Breast epithelium (tissue), 3 donors: ENCODE measurements at regions not wholly inside any gene's neighbourhood (a gene's known extent, or its start where the extent isn't known, plus 50 kb on each side); places are given as distances from the start of the nearest gene placed in this dataset.

ENCODE experiments used
- POLR2A ChIP-seq: fragments of 450-650 bp; IDR thresholded peaks from one replicate; pipeline ENCODE4 v1.6.1; 2016; ENCODE audit warnings: antibody characterized with exemption, mild to moderate bottlenecking, moderate library complexity
- POLR2AphosphoS5 ChIP-seq, 3 donors: sonication (generic); formaldehyde crosslinking; IDR thresholded peaks; one replicate each; pipeline ENCODE4 v1.6.1; 2017; ENCODE audit warnings: antibody characterized with exemption in 3 of 3
- TF ChIP-seq, protein P1 (sequence below), 3 donors: fragments of 450-650 bp; IDR thresholded peaks; one replicate each; pipeline ENCODE4 v1.5.1; 2016 to 2017; ENCODE audit warnings: antibody characterized with exemption in 3 of 3, mild to moderate bottlenecking in 3 of 3, moderate library complexity in 3 of 3

DNA sequence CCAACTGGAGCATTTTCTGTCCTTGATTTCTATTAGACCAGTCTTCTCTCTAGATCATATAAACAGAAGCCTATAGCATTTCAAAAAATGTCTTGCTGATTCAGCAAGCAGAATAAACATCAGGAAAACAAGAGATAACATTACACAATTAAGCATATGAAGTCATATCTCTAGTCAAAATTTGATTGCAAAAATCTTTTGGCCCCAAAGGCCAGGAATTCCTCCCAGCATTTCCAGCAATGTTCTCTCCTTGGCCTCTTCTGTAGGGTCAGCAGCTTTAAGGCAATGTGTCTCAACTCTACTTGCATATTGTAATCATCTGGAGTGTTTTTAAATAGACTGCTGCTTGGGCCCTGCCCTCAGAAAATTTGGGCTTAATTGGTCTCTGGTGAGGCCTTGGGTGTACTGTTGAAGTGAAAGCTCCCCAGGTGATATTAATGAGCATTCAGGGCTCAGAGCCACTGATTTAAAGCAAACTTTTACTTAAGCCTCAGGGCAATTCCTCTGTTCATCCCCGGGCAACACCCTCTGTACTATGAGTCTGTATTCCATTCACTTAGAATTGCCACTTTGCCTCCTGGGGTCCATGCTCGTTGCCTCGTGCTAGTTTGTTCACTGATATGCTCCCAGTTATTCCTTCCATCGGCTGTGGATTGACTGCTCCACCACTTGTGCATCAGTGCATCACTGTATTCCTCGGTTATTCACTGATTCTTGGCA is 1072.6 kb downstream of the ROBO2 start:
- TF ChIP-seq POLR2A (no peak), POLR2AphosphoS5 (IDR thresholded peaks at IDR 0.05) (no peak)
- TF ChIP-seq, protein P1, sequence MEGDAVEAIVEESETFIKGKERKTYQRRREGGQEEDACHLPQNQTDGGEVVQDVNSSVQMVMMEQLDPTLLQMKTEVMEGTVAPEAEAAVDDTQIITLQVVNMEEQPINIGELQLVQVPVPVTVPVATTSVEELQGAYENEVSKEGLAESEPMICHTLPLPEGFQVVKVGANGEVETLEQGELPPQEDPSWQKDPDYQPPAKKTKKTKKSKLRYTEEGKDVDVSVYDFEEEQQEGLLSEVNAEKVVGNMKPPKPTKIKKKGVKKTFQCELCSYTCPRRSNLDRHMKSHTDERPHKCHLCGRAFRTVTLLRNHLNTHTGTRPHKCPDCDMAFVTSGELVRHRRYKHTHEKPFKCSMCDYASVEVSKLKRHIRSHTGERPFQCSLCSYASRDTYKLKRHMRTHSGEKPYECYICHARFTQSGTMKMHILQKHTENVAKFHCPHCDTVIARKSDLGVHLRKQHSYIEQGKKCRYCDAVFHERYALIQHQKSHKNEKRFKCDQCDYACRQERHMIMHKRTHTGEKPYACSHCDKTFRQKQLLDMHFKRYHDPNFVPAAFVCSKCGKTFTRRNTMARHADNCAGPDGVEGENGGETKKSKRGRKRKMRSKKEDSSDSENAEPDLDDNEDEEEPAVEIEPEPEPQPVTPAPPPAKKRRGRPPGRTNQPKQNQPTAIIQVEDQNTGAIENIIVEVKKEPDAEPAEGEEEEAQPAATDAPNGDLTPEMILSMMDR (IDR thresholded peaks at IDR 0.05): no peak
